Renal pelvis (tissue), 1 donor: ENCODE measurements at regions not wholly inside any gene's neighbourhood (a gene's known extent, or its start where the extent isn't known, plus 50 kb on each side); places are given as distances from the start of the nearest gene placed in this dataset.
A peak's percentile ranks its signal among the peaks of the same experiment; 100 is the strongest.
"Not testable (repeated sequence)": the region's sequence is repeated elsewhere in the genome, so short reads cannot be mapped to it uniquely, and the experiment has no call there.

ENCODE experiments used
- DNase-seq: peaks from one replicate; pipeline ENCODE4 v3.0.0-alpha.2; 2013

- DNase-seq: not testable (repeated sequence)
Observed at GRCh38 chr6:133790756-133791155, 98.2 kb upstream of the TCF21 start.

- not testable (repeated sequence) for DNase-seq
Observed at GRCh38 chr6:133795051-133795450, 93.9 kb upstream of the TCF21 start.

DNA sequence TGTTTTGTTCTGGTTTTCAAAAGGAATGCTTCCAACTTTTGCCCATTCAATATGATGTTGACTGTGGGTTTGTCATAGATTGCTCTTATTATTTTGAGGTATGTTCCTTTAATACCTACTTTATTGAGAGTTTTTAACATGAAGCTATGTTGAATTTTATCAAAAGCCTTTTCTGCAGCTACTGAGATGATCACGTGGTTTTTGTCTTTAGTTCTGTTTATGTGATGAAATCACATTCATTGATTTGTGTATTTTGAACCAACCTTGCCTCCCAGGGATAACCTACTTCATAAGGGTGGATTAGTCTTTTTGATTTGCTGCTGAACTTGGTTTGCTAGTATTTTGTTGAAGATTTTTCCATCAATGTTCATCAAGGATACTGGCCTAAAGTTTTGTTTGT is 92.7 kb upstream of the TCF21 start:
- no peak for DNase-seq

GRCh38 chr6:133799043-133799442 is 89.9 kb upstream of the TCF21 start:
- no peak for DNase-seq

- no peak for DNase-seq
Observed at GRCh38 chr6:133802861-133803260, 86.1 kb upstream of the TCF21 start.

GRCh38 chr6:133804265-133804664 is 84.6 kb upstream of the TCF21 start:
- no peak for DNase-seq

- no peak for DNase-seq
Observed at GRCh38 chr6:133805876-133806275, 83.0 kb upstream of the TCF21 start.

GRCh38 chr6:133806382-133807140 is 82.4 kb upstream of the TCF21 start:
- DNase-seq: no peak

DNA sequence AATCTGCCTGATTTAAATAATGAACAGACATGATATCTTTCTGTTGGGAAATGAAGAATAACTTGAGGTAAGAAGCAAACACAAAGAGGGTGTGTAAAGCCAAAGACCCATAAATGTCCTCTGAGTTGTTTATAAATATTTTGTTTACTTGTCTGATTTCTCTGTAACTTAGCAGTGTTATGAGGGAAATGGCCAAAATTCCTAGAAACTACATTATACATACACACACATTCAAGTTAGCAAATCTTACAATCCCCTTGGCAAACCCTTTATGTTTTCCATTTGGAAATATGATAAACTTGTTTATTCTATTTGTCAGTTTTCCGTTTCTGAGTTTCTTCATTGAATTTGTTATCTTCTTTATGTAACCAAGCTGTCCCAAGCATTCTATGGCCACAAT is 81.4 kb upstream of the TCF21 start:
- no peak for DNase-seq

GRCh38 chr6:133809406-133809805 is 79.5 kb upstream of the TCF21 start:
- DNase-seq: no peak

- DNase-seq: no peak
Observed at GRCh38 chr6:133811557-133811956, 77.4 kb upstream of the TCF21 start.

DNA sequence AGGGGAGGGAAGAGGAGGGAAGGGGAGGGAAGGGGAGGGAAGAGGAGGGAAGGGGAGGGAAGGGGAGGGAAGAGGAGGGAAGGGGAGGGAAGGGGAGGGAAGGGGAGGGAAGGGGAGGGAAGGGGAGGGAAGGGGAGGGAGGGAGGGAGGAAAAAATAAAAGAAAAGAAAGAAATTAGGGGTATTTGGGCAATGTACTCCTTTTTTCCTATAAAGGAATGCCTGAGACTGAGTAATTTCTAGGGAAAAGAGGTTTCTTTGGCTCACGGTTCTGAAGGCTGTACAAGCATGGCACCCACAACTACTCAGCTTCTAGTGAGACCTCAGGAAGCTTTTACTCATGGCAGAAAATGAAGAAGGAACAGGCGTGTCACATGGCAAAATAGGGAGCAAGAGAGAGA is 76.5 kb upstream of the TCF21 start:
- not testable (repeated sequence) for DNase-seq

DNA sequence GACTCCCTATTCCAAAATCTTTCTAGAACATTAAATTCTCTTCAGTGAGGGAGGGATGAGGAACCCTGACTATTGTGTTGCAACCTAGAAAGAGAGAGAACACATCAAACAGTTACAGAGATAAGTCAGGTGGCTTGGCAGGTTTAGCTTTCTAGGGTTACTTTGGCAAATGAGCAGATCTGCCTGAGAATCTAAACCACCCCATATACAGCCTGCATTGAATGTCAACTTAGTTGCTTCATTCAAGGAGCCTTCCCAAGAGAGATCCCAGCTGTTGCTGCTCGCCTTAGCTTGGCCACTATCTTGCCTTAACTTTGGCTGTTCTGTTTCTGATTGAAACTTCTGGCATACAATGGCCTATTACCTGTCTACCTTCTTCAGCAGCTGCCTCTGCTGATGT is 74.7 kb upstream of the TCF21 start:
- DNase-seq: peak; percentile 42

- DNase-seq: no peak
Observed at GRCh38 chr6:133814797-133815196, 74.1 kb upstream of the TCF21 start.

DNA sequence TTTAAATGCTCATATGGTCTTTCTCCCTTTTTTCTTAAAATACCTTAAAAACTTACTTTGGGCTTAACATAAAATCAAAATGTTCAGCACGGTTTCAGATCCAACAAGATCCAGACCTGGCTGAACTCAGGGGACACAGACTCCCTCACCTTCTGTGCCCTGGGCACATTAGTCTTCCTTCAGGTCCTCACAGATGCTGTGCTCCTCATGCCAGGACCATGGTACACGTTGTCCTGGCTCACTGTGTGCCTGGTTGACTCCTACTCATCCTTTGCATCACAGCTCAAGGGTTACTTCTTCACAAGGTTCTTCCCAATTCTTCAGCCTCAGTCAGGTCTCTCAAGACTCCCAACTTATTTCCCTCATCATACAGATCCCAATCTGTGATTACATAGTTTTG is 73.6 kb upstream of the TCF21 start:
- DNase-seq: no peak

DNA sequence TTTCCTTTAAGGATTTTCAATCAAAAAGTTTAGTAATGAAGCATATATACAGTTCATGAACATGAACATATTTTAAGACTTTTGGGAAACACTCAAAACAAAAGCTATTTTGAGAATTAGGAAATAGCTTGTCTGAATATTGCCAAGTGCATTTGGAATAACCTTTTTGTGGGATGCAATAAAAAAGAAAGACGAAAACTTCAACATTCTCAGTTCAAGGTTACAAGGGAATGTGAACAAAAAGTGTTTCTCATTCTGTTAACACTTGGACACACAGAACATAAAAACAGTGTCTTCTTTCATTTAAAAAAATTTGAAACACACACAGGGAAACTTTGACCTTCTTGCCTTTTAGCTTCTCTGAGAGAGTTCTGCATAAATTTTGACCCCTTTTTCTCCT is 72.7 kb upstream of the TCF21 start:
- no peak for DNase-seq

GRCh38 chr6:133817460-133818047 is 71.4 kb upstream of the TCF21 start:
- DNase-seq: no peak

DNA sequence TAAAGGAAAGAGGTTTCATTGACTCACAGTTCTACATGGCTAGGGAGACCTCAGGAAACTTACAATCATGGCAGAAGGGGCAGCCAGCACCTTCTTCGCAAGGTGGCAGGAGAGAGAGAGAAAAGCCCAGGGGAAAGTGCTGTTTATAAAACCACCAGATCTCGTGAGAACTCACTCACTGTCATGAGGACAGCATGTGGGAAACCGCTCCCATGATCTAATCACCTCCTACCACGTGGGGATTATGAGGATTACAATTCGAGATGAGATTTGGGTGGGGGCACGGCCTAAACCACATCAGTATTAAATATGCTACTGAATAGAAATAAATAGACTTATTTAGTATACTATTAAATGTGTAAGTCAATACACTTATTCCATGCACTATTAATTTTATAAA is 70.6 kb upstream of the TCF21 start:
- no peak for DNase-seq

DNA sequence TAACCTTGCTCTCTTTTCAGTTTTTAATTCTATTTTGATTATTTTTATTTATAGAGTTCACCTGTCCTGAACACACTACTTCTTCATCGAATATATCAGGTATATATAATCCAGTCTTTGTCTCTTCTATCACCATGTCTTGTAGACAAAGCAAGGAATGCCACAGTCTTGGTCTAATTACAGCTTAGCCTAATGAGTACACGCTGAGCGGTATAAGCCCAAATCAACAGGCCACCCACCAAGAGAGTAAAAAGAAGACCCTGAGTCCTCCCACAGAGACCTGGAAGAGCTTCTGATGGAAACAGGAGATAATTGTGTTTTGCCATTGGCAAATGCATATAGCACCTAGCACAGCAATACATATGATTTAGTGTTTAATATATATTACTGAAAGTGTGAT is 68.7 kb upstream of the TCF21 start:
- DNase-seq: no peak

- no peak for DNase-seq
Observed at GRCh38 chr6:133827766-133828165, 61.1 kb upstream of the TCF21 start.

- peak; percentile 81 for DNase-seq
Observed at GRCh38 chr6:133833949-133834359, 55.0 kb upstream of the TCF21 start.

DNA sequence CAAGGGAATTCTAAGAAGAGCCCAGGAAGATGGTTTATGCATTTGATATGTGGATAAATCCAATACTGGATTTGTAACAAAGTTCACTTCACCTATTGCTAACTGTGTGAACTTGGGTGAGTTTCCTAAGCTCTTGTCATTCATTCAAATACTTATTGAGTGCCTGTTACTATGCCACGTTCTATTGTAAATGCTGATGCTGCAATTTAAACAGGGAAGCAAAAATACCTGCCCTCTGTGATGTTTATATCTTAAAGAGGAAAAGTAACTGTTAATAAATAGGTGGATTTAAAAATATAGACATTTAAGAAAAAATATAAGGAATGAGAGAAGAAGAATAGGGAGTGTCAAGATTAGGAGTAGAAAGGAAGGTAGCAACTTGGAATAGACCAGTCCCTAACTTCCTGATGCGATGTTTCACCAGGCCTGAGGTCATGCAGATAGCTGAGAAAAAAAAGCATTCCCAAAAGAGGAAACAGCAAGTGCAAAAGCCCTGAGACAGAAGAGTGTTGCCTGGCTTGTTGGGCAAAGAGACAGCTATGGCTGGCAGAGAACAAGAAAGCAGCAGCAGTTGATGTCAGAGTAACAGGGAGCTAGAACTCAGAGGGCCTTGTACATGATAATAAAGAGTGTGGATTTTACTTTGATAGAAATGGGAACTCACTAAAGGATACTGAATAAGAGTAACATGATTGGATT is 54.3 kb upstream of the TCF21 start:
- no peak for DNase-seq

DNA sequence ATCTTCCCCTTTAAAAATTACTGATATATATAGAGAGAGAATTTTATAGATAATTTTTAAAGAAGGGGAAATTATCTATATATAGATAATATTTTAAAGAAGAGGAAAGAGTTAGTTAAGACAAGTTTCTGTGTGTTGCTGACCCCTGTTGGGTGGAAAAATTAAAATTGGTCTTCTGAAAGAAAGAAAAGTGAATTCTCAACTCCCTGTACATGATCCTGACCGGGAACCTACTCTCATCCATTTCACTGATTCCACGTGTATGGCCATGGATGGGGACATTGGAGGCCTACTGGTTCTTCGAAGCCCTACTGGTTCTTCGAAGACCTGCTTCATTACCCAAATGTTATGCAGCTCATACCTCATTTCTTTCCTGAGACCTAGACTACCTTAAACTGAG is 53.0 kb upstream of the TCF21 start:
- no peak for DNase-seq
